Endothelial cell of umbilical vein (primary cell): ENCODE measurements at regions not wholly inside any gene's neighbourhood (a gene's known extent, or its start where the extent isn't known, plus 50 kb on each side); places are given as distances from the start of the nearest gene placed in this dataset.

ENCODE experiments used
- BruUV-seq: library from RNA; stranded (reverse); fragments of 400-500 nt; replicated peaks from 2 replicates; lab custom pipeline; 2021; lab: Mats Ljungman, UMichigan
- CTCF ChIA-PET: fragments of 300-600, 350-600 bp; sonication (Branson Sonifier 250); formaldehyde crosslinking; loops from one replicate; lab custom pipeline; 2021; ENCODE audit warnings: antibody characterized with exemption, inconsistent platforms; lab: Charles Lee
- POLR2A ChIA-PET: fragments of 300-600, 350-600 bp; sonication (Branson Sonifier 250); formaldehyde crosslinking; loops from one replicate; lab custom pipeline; 2021; ENCODE audit warnings: antibody characterized with exemption, inconsistent platforms; lab: Charles Lee
- DNase-seq: peaks from one replicate; pipeline ENCODE4 v3.0.0-alpha.2; 2011; ENCODE audit warnings: low read depth, low spot score
- FAIRE-seq: peaks from 2 replicates; lab custom pipeline; 2011; peaks lifted over from hg19 to GRCh38; lab: Jason Lieb, UNC
- H2AFZ ChIP-seq: 2 replicates; pipeline ENCODE4 v1.6.0; 2012; ENCODE audit warnings: low read depth, low read length, control low read depth, inconsistent platforms
- H3K27ac ChIP-seq: 2 replicates; pipeline ENCODE4 v1.5.1; 2011; ENCODE audit warnings: low read depth, mild to moderate bottlenecking, control low read depth, low read length, moderate library complexity; ENCODE audit not compliant: insufficient read depth
- H3K27me3 ChIP-seq, 2 experiments: 2 replicates each; pipeline versions ENCODE4 v1.6.0 to v1.6.1; 2011; ENCODE audit warnings: low read length in 2 of 2, mixed read lengths in 1 of 2; ENCODE audit not compliant: control insufficient read depth in 2 of 2, insufficient read depth in 2 of 2
- H3K36me3 ChIP-seq, 2 experiments: 2 replicates in 1 of 2; 3 replicates in 1 of 2; pipeline ENCODE4 v1.5.1; 2011; ENCODE audit warnings: low read length in 2 of 2, mild to moderate bottlenecking in 1 of 2, moderate library complexity in 1 of 2; ENCODE audit not compliant: control insufficient read depth in 2 of 2, insufficient read depth in 2 of 2; ENCODE audit errors: extremely low read depth in 1 of 2
- H3K4me1 ChIP-seq: 3 replicates; pipeline ENCODE4 v1.5.1; 2011; ENCODE audit warnings: mild to moderate bottlenecking, low read length; ENCODE audit not compliant: control insufficient read depth, insufficient read depth; ENCODE audit errors: extremely low read depth
- H3K4me2 ChIP-seq: 2 replicates; pipeline ENCODE4 v1.6.1; 2011; ENCODE audit warnings: low read length, control low read depth, mixed read lengths; ENCODE audit not compliant: insufficient read depth
- H3K4me3 ChIP-seq, 3 experiments: fragments of 200-600 bp in 1 of 3; sonication (generic), shearing (Covaris generic) in 1 of 3; replicated peaks in 1 of 3; 2 replicates each; pipeline ENCODE4 v1.5.1; 2011 to 2016; ENCODE audit warnings: control low read depth in 3 of 3, low read length in 3 of 3, mild to moderate bottlenecking in 2 of 3, inconsistent platforms in 1 of 3, low read depth in 1 of 3, moderate library complexity in 1 of 3; ENCODE audit not compliant: insufficient read depth in 1 of 3
- H3K79me2 ChIP-seq: 2 replicates; pipeline ENCODE4 v1.6.0; 2012; ENCODE audit warnings: low read length, inconsistent platforms; ENCODE audit not compliant: control insufficient read depth, insufficient read depth
- H3K9ac ChIP-seq: replicated peaks from 2 replicates; pipeline ENCODE3; 2011; ENCODE audit warnings: low read length, control low read depth; ENCODE audit not compliant: insufficient read depth; ENCODE audit errors: extremely low read depth
- H3K9me1 ChIP-seq: replicated peaks from 3 replicates; pipeline ENCODE4 v1.6.0; 2011; ENCODE audit warnings: mild to moderate bottlenecking, low read length; ENCODE audit not compliant: control insufficient read depth, insufficient read depth; ENCODE audit errors: extremely low read depth
- H3K9me3 ChIP-seq: replicated peaks from 2 replicates; pipeline ENCODE4 v1.5.1; 2012; ENCODE audit warnings: low read length, inconsistent platforms; ENCODE audit not compliant: control insufficient read depth, insufficient read depth
- H4K20me1 ChIP-seq: replicated peaks from 2 replicates; pipeline ENCODE3; 2011; ENCODE audit warnings: mild to moderate bottlenecking, low read length; ENCODE audit not compliant: control insufficient read depth, insufficient read depth; ENCODE audit errors: extremely low read depth
- EZH2 ChIP-seq: IDR thresholded peaks from 2 replicates; pipeline ENCODE4 v1.6.1; 2012; ENCODE audit warnings: borderline replicate concordance, low read depth, mild to moderate bottlenecking, moderate library complexity, low read length, inconsistent platforms; ENCODE audit not compliant: severe bottlenecking
- FOS ChIP-seq: IDR thresholded peaks from 2 replicates; pipeline ENCODE4 v1.6.1; 2011; ENCODE audit warnings: mild to moderate bottlenecking, low read length, moderate library complexity, borderline replicate concordance; ENCODE audit not compliant: insufficient read depth
- GATA2 ChIP-seq: IDR thresholded peaks from 2 replicates; pipeline ENCODE4 v1.7.0; 2011; ENCODE audit warnings: low read depth, mild to moderate bottlenecking, moderate library complexity, mixed read lengths, low read length; ENCODE audit not compliant: insufficient read length, insufficient read depth
- JUN ChIP-seq: IDR thresholded peaks from 2 replicates; pipeline ENCODE4 v1.6.1; 2011; ENCODE audit warnings: borderline replicate concordance, low read depth; ENCODE audit not compliant: insufficient read length, insufficient read depth
- MYC ChIP-seq: IDR thresholded peaks from one replicate; pipeline ENCODE4 v1.6.1; 2011; ENCODE audit warnings: mild to moderate bottlenecking, low read depth, low read length
- POLR2A ChIP-seq: IDR thresholded peaks from 2 replicates; pipeline ENCODE4 v1.6.1; 2012; ENCODE audit warnings: low read depth, mild to moderate bottlenecking, control low read depth, low read length
- dilution Hi-C: fragments of 300-500 bp; cut with MboI; formaldehyde crosslinking; loops from one replicate; pipeline ENCODE4 v1.15.0; 2019; ENCODE audit warnings: low sequenced_read_pairs; ENCODE audit not compliant: extremely low pct_ligation_motif_present
- intact Hi-C: fragments of 100-400 bp; cut with micrococcal nuclease; formaldehyde crosslinking; loops from one replicate; pipeline ENCODE4 v1.10.0; 2022
- TF ChIP-seq, protein P1 (sequence below): IDR thresholded peaks from 2 replicates; pipeline ENCODE4 v1.6.1; 2011; ENCODE audit not compliant: insufficient read depth, insufficient read length
- TF ChIP-seq, protein P2 (sequence below), 2 donors: IDR thresholded peaks; 1 replicate in 1 of 2; 2 replicates in 1 of 2; pipeline ENCODE4 v1.5.1; 2011; ENCODE audit warnings: low read length in 2 of 2, mild to moderate bottlenecking in 2 of 2, moderate library complexity in 2 of 2, control low read depth in 1 of 2, inconsistent platforms in 1 of 2, low read depth in 1 of 2; ENCODE audit not compliant: insufficient read depth in 1 of 2; ENCODE audit errors: extremely low read depth in 1 of 2

DNA sequence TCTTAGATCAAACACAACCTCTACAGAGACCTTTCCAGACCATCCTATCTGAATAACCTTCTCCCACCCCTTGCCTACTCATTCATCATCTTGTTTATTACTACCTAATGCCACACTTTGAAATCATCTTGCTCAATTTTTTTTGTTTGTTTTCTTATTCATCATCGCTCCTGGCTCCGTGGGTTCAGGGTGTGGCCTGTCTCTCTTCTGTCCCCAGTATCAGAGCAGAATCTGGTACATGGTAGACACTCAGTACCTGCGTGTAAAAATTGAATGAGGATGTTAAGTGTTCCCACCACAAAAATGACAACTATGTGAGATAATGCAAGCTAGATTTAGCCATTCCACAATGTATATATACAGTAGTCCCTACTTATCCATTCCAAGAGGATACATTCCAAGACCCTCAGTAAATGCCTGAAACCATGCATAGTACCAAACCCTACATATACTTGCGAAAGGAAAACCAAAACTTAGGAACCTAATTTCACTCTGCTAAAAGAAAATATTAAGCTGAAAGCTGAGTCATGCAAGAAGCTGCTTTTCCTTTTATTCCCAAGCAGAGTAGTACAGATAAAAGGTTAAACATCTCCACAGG, 72.1 kb upstream of the SEC61G start:
- ChIA-PET CTCF (no interaction called here), POLR2A (no interaction called here)
- Histone ChIP-seq H3K9ac (no peak overlapping the region), H4K20me1 (no peaks in the 10 kb centered on the region), H2AFZ (no peak overlapping the region), H3K79me2 (no peaks in the 10 kb centered on the region), H3K27ac (no peak overlapping the region), H3K4me3 (no peak overlapping the region), H3K36me3 (no peaks in the 10 kb centered on the region), H3K9me1 (no peaks in the 10 kb centered on the region), H3K27me3 (peaks cover 6% of the 10 kb centered on the region in 2 experiments), H3K4me1 (no peaks in the 10 kb centered on the region), H3K4me2 (no peak overlapping the region), H3K9me3 (no peaks in the 10 kb centered on the region)
- TF ChIP-seq FOS (no peak), MYC (no peak), JUN (no peak), POLR2A (no peak), GATA2 (no peak), EZH2 (no peak)
- TF ChIP-seq, protein P1, sequence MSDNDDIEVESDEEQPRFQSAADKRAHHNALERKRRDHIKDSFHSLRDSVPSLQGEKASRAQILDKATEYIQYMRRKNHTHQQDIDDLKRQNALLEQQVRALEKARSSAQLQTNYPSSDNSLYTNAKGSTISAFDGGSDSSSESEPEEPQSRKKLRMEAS: no peak
- TF ChIP-seq, protein P2, sequence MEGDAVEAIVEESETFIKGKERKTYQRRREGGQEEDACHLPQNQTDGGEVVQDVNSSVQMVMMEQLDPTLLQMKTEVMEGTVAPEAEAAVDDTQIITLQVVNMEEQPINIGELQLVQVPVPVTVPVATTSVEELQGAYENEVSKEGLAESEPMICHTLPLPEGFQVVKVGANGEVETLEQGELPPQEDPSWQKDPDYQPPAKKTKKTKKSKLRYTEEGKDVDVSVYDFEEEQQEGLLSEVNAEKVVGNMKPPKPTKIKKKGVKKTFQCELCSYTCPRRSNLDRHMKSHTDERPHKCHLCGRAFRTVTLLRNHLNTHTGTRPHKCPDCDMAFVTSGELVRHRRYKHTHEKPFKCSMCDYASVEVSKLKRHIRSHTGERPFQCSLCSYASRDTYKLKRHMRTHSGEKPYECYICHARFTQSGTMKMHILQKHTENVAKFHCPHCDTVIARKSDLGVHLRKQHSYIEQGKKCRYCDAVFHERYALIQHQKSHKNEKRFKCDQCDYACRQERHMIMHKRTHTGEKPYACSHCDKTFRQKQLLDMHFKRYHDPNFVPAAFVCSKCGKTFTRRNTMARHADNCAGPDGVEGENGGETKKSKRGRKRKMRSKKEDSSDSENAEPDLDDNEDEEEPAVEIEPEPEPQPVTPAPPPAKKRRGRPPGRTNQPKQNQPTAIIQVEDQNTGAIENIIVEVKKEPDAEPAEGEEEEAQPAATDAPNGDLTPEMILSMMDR (IDR thresholded peaks at IDR 0.05; ENCODE audit: extremely low read depth in 1 of 2, insufficient read depth in 1 of 2, low read depth in 1 of 2, low read length in 2 of 2): no peak
- no peak for DNase-seq
- no peak for FAIRE-seq
- no TSS peak for BruUV-seq
- intact Hi-C loops: no loop called here
- dilution Hi-C loops: no loop called here
